ENCODE measurements at regions not wholly inside any gene's neighbourhood (a gene's known extent, or its start where the extent isn't known, plus 50 kb on each side); places are given as distances from the start of the nearest gene placed in this dataset.

GRCh38 chr1:75074831-75075395 lies 59.3 kb upstream of the LHX8 start:
- CTCF ChIA-PET: no interaction called here
- no peak overlapping the region for H3K27ac ChIP-seq (ENCODE audit: insufficient read depth in 1 of 2, low read depth in 1 of 2, low read length in 2 of 2, poor library complexity in 1 of 2, severe bottlenecking in 2 of 2)

GRCh38 chr1:75079538-75080290 lies 54.5 kb upstream of the LHX8 start:
- CTCF ChIA-PET: no interaction called here
- POLR2A ChIA-PET: no interaction called here
- H3K27ac ChIP-seq (ENCODE audit: insufficient read depth in 1 of 2, low read depth in 1 of 2, low read length in 2 of 2, poor library complexity in 1 of 2, severe bottlenecking in 2 of 2): no peak overlapping the region
- no peak overlapping the region for H3K4me3 ChIP-seq (ENCODE audit: control insufficient read depth in 1 of 7, extremely low read depth in 1 of 7, insufficient read depth in 4 of 7, low read depth in 2 of 7, low read length in 6 of 7)
- DNase-seq: no peak
- H3K9me3 ChIP-seq (ENCODE audit: control extremely low read depth in 1 of 5, control insufficient read depth in 4 of 5, insufficient read depth in 2 of 5, low read depth in 1 of 5, low read length in 4 of 5): no peaks in the 10 kb centered on the region
- H3K36me3 ChIP-seq (ENCODE audit: control insufficient read depth in 4 of 4, insufficient read depth in 4 of 4, low read length in 3 of 4): no peaks in the 10 kb centered on the region
- no peaks in the 10 kb centered on the region for H3K27me3 ChIP-seq (replicated peaks in 2 of 5; ENCODE audit: control insufficient read depth in 4 of 5, insufficient read depth in 5 of 5, low read length in 4 of 5)
- no peaks in the 10 kb centered on the region for H3K4me1 ChIP-seq (ENCODE audit: control extremely low read depth in 1 of 4, control insufficient read depth in 4 of 4, insufficient read depth in 4 of 4, low read length in 3 of 4)
- 80% methylated on average over 1 of the region's 4 CpGs for WGBS (ENCODE audit: insufficient coverage)

More at GRCh38 chr1:75074831-75075395, 59.3 kb upstream of the LHX8 start:
- Histone ChIP-seq H3K9me3 (ENCODE audit: control extremely low read depth in 1 of 5, control insufficient read depth in 4 of 5, insufficient read depth in 2 of 5, low read depth in 1 of 5, low read length in 4 of 5) (no peaks in the 10 kb centered on the region), H3K27me3 (replicated peaks in 2 of 5; ENCODE audit: control insufficient read depth in 4 of 5, insufficient read depth in 5 of 5, low read length in 4 of 5) (no peaks in the 10 kb centered on the region), H3K4me3 (ENCODE audit: control insufficient read depth in 1 of 7, extremely low read depth in 1 of 7, insufficient read depth in 4 of 7, low read depth in 2 of 7, low read length in 6 of 7) (no peak overlapping the region), H3K36me3 (ENCODE audit: control insufficient read depth in 4 of 4, insufficient read depth in 4 of 4, low read length in 3 of 4) (no peaks in the 10 kb centered on the region), H3K4me1 (ENCODE audit: control extremely low read depth in 1 of 4, control insufficient read depth in 4 of 4, insufficient read depth in 4 of 4, low read length in 3 of 4) (no peaks in the 10 kb centered on the region)
- DNase-seq: no peak
- POLR2A ChIA-PET: no interaction called here
- 0% methylated on average over 2 of the region's 4 CpGs for WGBS (ENCODE audit: insufficient coverage)

DNA sequence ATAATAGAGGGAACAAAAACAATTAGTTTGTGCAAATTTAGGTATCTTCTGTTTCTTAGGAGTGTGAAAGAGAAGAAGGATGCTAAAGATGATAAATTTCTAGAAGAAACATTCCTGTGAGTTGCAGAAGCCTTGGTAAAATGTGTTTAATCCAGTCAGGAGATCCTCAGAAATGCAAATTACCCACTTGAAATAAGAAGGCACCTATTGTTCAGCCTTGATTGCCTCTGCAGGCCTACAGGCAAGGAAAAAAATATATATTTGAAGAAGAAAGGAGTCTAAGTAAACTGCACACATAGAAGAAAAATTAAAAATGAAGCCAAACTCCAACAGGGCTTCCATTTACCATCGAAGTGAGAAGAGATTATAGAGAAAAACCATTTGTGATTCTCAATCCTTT lies 51.0 kb upstream of the LHX8 start:
- H3K36me3 ChIP-seq (ENCODE audit: control insufficient read depth in 4 of 4, insufficient read depth in 4 of 4, low read length in 3 of 4): no peaks in the 10 kb centered on the region
- ChIA-PET POLR2A (no interaction called here), CTCF (no interaction called here)
- no peaks in the 10 kb centered on the region for H3K9me3 ChIP-seq (ENCODE audit: control extremely low read depth in 1 of 5, control insufficient read depth in 4 of 5, insufficient read depth in 2 of 5, low read depth in 1 of 5, low read length in 4 of 5)
- H3K4me1 ChIP-seq (ENCODE audit: control extremely low read depth in 1 of 4, control insufficient read depth in 4 of 4, insufficient read depth in 4 of 4, low read length in 3 of 4): no peaks in the 10 kb centered on the region
- DNase-seq: no peak
- WGBS (ENCODE audit: insufficient coverage): no CpG with 5 or more reads among the region's 1 CpG
- no peaks in the 10 kb centered on the region for H3K27me3 ChIP-seq (replicated peaks in 2 of 5; ENCODE audit: control insufficient read depth in 4 of 5, insufficient read depth in 5 of 5, low read length in 4 of 5)
- H3K27ac ChIP-seq (ENCODE audit: insufficient read depth in 1 of 2, low read depth in 1 of 2, low read length in 2 of 2, poor library complexity in 1 of 2, severe bottlenecking in 2 of 2): no peak overlapping the region
- H3K4me3 ChIP-seq (ENCODE audit: control insufficient read depth in 1 of 7, extremely low read depth in 1 of 7, insufficient read depth in 4 of 7, low read depth in 2 of 7, low read length in 6 of 7): no peak overlapping the region

DNA sequence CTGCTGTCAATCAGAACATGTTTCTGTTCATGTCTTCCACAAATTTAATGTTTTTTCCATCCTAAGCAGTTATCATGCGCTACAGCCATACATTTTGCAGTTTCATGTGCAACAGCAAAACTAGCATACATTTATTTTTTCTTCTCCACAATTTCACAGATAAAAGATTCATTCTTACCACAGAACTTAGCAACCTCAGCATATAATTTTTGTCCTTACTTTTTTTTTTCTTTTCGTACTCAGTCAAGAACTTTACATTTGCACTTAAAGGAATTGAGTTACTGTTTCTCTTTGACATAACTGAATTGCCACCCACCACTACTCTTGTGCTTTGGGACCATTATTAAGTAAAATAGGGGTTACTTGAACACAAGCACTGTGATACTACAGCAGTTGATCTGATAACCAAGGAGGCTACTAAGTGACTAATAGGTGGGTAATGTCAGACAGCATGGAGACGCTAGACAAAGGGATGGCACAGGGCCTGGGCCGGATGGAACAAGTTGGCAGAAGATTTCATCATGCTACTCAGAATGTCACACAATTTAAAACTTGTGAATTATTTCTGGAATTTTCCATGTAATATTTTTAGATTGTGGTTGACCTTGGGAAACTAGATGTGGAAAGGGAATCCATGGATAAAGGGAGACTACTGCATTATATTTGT lies 50.2 kb upstream of the LHX8 start:
- ChIA-PET POLR2A (no interaction called here), CTCF (no interaction called here)
- H3K9me3 ChIP-seq (ENCODE audit: control extremely low read depth in 1 of 5, control insufficient read depth in 4 of 5, insufficient read depth in 2 of 5, low read depth in 1 of 5, low read length in 4 of 5): no peaks in the 10 kb centered on the region
- H3K4me1 ChIP-seq (ENCODE audit: control extremely low read depth in 1 of 4, control insufficient read depth in 4 of 4, insufficient read depth in 4 of 4, low read length in 3 of 4): no peaks in the 10 kb centered on the region
- 85% methylated on average over 1 of the region's 4 CpGs for WGBS (ENCODE audit: insufficient coverage)
- no peak overlapping the region for H3K4me3 ChIP-seq (ENCODE audit: control insufficient read depth in 1 of 7, extremely low read depth in 1 of 7, insufficient read depth in 4 of 7, low read depth in 2 of 7, low read length in 6 of 7)
- H3K27ac ChIP-seq (ENCODE audit: insufficient read depth in 1 of 2, low read depth in 1 of 2, low read length in 2 of 2, poor library complexity in 1 of 2, severe bottlenecking in 2 of 2): no peak overlapping the region
- no peak for DNase-seq
- no peaks in the 10 kb centered on the region for H3K36me3 ChIP-seq (ENCODE audit: control insufficient read depth in 4 of 4, insufficient read depth in 4 of 4, low read length in 3 of 4)
- no peaks in the 10 kb centered on the region for H3K27me3 ChIP-seq (replicated peaks in 2 of 5; ENCODE audit: control insufficient read depth in 4 of 5, insufficient read depth in 5 of 5, low read length in 4 of 5)
